AG08396 (cell line): ENCODE measurements at regions not wholly inside any gene's neighbourhood (a gene's known extent, or its start where the extent isn't known, plus 50 kb on each side); places are given as distances from the start of the nearest gene placed in this dataset.

Source experiments
- DNase-seq: peaks from one replicate; pipeline ENCODE4 v3.0.0; 2012; ENCODE audit warnings: low spot score, mixed read lengths

DNA sequence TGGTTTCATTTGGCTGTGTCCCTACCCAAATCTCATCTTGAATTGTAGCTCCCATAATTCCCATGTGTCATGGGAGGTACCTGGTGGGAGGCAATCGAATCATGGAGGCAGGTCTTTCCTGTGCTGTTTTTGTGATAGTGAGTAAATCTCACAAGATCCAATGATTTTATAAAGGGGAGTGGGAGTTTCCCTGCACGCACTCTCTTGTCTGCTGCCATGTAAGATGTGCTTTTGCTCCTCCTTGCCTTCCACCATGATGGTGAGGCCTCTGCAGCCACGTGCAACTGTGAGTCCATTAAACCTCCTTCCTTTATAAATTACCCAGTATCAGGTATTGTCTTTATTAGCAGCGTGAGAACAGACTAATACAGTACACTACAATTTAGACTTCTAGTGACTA lies 67.5 kb upstream of the LINC01488 start:
- DNase-seq = no peak

DNA sequence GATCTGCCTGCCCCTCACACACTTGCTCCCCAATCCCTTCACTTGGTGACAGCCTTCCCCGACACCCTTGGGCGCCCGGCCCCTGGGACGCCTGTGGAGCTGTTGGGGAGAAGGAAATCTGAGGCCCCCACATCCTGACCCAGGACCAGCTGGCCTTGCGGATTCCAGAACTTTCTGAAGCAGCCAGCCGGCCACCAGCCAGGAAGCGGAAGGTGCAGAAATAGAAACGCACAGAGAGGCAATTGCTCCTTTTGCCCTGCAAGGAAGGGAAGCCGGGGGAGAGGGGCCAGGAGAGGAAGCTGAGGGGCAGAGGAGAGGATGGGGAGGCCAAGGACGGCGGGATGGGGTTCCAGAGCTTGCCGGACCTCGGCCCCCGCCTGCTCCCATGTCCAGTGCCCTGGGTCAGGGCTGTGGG lies 66.7 kb upstream of the LINC01488 start:
- DNase-seq = no peak

DNA sequence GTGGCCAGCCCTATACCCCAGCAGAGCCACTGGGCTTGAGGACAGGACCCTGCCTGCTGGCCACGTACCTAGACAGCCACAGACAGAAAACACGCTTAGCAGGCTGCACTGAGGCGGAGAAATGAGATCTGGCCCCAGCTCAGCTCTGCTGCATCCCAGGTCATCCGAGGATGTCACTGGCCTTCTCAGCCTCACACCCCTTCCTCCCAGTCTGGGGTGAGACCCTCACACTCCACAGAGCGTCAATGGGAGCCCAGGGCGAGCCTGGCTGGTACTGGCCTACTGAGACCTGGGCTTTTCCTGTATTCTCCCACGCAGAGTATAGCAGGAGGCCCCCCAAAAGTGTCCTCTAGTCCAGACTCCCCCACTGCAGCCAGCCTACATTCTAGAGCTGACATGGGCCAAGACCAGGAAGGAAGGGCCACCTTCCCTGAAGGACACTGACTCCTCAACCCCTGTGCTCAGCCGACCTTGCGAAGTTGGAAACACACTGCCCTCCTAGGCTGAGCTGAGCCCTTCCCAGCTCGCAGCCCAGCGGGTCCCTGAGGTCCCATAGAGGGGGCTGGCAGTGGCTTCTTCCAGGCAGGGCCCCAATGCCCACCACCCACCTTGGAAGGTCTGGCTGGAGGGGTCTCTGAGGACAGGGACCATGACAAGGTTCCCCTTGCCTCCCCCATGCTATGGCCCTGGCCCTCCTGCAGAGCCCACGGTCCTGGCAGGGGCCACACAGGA lies 65.9 kb upstream of the LINC01488 start:
- no peak for DNase-seq

DNA sequence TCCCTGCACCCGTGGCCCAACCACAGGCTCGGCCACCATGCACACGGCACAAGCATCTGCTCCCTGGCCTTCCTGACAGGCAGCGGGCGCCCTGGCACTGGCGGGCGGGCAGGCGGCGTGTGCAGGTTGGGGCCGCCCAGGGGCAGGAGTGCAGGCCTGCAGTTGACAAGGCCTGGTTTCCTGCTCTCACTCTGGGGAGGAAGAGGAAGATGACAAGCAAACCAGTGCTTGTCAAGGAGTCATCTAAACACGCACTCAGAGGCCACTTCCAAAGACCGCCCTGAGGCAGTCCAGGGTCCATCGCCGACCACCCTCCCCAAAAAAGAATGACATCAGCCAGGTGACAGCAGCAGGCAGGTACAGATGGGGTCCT lies 65.3 kb upstream of the LINC01488 start:
- no peak for DNase-seq

DNA sequence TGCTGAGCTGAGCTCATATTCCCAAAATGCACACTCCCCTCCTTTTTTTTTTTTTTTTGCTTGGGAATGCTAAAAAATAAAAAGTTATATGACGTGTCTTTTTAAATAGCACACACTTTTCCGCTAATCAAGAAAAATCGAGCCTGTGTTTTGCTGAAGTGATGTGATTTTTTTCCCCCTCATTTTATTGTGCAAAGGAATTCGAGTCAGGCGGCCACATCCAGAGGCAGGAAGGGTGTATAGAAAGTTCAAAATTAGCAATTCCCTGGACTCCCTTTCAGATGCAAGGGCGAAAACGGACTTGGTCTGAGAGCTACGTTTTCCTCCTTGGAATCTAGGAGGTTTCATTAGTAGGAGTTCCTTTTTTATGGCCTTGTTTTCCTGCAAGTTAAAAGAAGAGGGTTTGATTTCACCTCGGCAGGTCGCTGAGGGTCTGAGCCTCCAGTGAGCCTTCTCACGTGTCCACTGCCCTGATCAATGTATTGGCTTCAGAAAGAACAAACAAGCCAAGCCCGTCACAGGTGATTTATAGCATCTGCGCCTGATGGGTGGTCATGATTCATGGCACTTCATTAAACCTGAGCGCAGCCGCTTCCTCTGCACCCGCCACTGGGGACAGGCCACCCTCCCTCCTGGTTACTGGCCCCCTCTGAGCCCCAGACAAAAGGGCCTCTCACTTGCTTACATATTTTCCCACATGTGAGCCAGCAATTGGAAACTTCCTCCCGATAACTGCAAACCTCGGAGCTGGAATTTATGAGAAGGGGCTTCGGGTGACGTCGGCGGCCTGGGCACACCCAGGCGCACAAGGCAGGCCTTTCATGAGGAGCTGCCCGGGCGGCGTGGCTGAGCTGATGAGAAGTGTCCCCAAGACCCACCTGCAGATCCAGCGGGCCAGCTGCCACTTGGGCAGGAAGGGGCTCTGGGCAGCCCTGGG lies 64.4 kb upstream of the LINC01488 start:
- DNase-seq = no peak

DNA sequence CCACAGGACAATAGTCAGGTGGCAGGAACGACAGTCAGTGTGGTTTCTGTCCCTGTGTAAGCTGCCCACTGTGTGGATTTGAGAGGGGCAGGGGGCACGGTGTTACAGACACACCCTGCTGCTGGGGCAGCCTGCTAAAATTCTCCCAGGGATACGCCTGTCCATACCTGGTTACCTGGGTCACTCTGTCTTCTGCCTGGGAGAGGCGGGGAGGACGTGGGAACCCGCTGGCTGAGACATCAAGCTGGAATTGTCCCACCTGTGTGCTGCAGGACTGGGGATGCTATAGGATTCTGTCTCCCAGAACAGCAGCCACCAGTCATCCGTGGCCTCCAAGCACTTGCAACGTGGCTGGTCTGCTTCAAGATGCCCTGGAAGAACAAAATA lies 63.8 kb upstream of the LINC01488 start:
- DNase-seq = no peak

DNA sequence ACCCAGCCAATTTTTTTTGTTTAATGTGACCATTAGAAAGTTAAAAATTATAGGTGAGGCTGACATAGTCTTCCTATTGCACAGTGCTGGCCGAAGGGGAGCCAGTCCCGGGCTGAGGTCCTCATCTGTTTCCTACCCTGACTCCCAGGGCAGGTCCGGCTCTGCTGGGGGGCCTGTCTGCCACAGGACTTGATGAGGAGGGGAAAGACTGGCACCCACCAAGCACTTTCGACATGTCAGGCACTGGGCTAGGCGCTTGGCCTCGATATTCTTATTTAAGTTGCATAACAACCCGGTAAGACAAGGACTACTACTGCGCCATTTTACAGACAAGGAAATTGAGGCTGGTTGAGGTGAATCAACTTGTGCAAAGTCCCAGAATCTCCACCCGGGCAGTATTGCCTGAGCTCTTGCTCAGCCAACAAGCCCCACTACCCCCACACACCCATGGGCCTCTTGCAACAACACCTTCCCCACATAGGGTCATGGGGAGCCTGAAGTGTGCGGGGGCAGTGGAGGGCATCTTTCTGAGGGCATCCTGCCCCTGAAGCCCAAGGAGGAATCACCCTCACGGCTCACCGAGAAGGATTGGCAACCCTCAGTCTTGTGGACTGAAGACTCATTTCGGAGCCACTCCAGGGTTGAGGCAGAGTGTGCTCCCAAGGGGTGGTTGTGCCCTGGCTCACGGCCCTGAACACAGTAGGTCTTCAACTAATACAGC lies 62.7 kb upstream of the LINC01488 start:
- DNase-seq = no peak

DNA sequence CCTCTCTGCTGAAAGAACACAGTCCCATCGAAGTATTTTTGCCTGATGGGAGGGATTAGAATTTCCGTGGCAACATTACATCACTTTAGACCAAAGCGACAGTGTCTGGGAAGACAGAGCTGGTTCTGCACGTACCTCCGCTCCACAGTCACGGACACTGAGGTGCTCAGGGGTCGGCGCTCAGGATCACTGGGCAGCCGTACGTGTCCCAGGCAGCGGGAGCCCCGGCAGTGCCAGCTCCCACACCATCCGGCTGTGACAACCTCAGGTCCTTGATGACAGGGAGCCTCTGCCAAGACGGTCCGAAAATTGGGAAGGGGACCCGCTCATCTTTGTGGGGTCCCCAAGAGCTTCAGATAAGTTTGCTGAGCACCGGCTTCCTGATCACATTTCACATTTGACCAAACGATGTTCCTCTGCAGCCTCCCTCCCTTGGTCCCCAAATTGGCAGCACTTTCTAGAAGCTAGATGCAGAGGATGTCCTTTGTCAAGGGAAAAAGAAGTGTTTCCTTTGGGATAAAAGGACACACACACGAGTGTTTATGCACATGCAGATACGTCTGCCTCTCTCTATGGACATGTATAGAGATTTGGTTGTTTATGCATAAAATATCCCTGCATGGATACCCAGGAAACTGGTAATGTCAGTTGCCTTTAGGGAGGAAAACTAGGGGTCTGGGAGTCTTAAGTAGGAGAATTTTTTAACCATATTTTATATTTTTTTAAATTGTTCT lies 61.6 kb upstream of the LINC01488 start:
- no peak for DNase-seq

DNA sequence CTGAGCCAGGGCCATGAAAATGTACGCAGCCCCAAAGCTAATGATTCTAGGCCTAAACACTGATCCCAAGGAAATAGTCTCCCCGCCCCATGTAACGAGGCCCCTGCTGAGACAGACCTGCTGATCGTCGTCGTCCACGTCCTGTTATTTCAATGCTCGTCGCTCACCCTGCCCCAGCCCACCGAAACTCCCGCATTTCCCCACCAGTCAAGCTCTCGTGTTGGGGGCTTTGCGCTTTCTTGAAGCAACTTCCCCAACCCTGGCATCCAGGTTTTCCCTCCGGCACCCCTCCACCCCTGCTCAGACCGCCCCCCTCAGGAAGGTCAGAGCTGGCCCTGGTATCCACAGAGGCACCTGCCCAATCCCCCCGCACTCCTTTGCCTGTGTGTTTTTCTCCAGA lies 58.8 kb upstream of the LINC01488 start:
- DNase-seq = no peak

DNA sequence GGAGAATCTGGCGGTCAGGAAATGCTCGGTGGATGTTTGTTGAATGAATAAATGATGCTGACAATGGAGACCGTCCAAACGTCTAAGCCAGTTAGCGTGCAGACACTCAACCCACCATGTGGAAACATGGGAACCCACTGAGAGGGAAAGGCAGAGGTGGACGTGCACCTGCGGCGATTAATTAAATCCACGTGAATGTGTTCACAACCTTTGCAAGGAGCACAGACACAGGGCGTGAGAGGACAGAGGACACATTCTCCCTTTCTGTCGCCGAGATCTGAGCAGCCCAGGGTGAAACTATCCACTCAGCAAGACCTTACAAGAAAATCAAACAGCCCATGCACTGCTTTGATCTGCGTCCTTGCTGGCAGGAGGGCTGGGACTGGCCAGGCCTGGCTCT lies 58.3 kb upstream of the LINC01488 start:
- no peak for DNase-seq

DNA sequence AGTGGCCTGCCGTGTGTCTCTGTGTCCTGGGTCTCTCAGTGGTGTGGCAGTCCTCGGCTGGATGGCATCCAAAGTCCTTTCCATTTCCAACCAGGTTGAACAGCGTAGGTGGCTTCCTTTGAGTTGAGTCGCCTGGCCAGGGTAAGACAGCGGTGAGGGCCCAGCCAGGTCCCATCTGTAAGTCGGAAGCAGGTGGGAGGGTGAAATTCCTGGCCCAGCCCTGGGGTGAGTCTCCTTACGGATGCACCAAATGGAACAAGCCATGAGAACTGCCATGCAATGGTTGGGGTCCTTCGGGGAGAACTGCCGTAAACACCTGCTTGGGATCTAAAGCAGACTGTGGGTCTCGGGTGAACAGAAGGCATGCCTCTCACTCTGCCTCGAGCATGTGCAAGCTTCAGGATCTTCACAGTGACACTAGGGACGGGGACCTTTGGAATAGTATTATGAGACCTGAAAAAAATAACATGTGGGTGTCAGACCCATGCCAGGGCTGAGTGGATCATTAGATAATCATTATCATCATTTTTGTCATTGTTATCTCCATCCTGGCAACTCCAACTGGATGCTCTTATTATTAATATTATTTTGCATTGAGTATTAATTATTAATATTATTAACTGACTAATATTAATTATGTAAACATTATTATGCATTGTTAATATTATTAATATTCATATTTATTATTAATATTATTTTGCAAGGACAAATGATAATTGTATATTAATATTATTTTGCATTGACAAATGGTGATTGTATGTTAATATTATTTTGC lies 57.7 kb upstream of the LINC01488 start:
- no peak for DNase-seq

DNA sequence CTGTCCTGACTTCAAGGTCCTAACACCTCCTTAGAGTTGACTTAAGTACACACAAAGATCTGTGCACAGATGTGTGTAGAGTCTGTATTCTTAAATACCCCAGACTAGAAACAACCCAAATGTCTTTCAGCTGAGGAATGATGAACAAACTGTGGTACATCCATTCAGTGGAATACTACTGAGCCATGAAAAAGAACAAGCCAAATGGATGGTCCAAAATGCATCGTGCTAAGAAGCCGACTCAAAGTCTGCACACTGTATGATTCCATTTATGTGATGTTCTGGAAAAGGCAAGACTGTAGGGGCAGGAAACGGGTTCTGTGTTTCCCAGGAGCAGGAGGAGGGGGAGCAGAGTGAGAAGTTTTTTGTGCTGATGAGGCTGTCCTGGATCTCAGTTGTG lies 56.7 kb upstream of the LINC01488 start:
- DNase-seq = no peak

DNA sequence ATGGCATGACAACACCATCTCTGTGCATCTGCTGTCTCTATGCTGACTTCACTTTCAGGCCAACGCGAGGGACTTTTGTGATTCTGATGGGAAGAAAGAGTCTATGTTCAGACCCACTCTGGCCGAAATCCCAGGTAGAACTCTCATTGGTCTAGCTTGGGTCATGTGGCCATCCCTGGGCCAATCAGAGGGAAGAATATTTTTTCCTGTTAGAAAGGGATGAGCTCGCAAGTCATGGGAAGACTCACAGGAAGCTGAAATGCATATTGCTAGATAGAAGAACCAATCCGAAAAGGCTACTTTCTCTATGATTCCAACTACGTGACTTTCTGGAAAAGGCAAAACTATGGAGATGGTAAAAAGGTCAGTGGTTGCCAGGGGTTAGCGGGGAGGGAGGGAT lies 56.0 kb upstream of the LINC01488 start:
- DNase-seq = no peak

DNA sequence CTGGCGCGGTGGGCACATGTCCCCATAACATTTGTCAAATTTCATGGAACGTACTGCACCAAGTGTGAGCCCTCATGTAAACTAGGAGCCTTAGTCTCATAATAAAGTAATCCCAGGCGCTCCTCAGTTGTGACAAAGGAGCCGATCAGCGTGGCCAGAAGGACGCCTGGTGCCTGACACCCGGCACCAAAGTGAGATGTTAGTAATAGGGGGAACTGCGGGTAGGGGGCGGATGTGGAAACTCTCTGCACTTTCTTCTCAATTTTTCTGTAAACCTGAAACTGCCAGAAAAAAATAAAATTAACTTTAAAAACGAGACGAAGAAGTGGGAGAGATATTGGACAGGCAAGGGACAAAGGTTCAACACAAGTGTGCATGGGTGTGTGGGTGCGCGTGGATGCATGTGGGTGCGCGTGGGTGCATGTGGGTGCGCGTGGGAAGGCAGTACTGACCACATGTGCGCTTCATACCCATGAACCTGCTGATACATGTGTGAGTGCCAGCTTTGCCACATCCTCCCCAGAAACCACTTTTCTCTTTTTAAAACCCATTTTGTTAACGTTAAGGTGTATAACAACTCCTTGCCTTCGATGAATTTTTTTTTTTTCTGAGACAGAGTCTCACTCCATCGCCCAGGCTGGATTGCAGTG lies 55.4 kb upstream of the LINC01488 start:
- no peak for DNase-seq

DNA sequence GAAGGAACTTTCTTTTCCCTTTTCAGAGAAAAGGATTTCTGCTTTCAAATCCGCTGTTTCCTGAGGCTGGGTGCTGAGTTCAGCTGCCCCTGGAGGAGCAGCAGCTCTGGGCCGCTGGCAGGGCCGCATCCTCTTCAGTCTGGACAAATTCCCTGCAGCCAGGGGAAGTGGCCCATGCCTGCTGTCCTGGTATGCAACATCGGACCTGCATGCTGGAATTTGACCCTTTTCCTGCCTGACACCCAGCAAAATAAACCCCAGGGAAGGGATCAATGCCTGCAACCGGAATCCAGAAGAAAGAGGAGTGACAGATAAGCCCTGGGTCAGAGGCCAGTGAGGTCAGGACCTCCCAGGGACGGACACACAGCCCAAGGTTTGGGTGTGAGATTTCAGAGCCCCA lies 54.1 kb upstream of the LINC01488 start:
- DNase-seq = no peak

DNA sequence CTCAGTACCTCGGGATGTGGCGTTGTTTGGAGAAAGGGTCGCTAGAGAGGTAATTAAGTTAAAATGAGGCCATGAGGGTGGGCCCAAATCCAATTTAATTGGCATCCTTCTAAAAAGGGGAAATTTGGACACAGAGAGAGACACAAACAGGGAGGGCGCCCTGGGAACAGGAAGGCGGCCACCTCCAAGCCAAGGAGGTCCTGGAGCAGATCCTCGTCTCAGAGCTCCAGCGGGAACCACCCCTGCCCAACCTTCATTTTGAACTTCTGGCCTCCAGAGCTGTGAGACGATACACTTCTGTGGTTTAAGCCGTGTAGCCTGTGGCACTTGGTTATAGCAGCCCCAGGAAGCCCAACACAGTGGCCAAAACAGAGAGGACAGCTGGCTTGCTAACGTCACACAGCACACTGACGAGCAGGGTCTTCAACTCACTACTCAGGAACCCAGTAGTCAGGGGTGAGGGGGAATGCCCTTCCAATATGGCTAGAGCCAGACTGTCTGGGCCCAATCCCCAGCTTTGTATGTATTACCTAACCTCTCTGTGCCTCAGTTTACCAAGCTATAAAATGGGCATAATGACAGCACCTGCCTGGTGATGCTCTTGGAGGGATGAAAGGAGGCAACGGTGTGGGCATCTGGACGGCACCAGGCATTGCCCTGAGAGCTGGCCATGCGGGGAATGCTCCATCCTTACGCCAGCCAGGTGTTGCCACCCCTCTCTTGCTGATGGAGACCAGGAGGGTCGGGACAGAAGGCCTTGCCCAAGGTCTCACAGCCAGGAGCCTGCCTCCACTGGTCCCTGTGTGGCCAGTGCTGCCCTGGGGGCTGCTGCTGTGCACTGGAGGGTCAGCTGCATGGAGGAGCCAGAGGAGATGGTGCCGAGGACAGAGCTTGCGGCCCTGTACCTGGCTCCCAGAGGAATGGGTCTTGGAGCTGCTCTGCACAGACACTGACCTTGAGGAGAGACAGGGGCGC lies 53.3 kb upstream of the LINC01488 start:
- DNase-seq = no peak

DNA sequence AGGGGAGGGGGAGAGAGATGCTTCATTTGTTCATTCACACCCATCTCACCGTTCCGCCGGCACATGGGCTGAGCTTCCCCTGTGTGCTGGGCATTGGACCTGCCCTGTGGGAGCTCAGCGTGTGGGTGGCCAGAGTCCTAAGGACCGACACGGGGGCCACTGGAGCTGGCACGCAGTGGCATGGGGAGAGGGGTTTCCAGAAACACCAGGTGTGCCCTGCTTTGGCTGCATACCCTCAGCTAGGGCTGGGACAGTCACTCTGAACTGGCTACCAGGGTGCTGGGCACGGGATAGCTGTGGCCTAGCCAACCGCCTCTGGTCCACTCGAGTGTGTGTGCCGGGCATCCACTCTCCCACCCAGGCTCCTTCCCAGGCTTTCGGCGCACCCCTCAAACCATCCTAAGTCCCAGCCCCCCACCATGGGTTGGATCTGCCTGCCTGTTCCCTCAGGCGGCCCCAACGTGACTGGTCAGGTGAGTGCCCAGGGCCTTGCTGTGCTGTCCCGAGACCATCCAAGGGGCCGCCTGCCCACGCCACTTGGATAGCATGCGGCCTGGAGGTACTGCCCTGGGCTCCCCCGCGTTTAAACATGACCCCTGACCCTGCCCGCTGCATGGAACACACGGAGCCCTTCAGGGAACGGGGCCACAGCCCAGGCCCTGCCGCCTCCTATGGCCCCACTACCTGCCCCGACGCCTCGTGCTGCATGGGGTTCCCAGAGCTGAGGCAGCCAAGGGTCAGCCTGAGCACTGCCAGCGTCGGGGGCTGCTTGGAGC lies 51.6 kb upstream of the LINC01488 start:
- DNase-seq = no peak

DNA sequence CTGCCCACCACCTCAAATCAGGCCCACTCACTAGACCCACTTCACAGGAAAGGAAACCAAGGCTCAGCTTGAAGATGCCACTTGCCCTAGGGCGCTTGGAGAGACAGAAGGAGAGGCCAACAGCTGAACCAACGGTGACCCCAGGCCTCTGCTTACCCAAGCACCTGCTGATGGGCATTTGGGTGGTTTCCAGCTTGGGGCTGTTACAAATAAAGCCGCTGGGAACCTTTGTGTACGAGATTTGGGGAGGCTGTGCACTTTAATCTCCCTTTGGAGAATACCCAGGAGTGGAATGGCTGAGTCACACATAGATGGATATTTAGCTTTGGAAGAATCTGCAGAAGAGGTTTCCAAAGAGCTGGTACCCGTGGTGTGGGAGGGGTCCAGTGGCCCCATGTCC lies 50.9 kb upstream of the LINC01488 start:
- no peak for DNase-seq

DNA sequence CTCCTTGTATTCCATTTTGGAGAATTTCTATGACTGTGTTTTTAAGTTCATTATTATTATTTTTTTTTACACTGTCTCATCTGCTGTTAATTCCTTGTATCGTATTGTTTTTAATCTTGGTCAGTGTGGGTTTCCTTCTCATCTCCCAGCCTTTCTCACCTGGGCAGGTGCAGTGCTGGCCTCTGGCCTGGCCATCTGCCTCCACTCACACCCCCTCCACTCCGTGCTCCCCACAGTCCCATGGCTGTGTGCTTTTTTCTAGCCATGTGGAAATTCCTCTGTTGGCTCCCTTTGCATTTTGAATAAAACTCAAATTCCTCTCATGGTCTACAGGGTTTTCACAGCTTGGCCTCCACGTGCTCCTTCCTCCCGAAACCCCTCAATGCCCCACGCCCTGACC lies 50.3 kb upstream of the LINC01488 start:
- no peak for DNase-seq
